ENCODE measurements at regions not wholly inside any gene's neighbourhood (a gene's known extent, or its start where the extent isn't known, plus 50 kb on each side); places are given as distances from the start of the nearest gene placed in this dataset.

GRCh38 chr5:167725741-167726140, 565.7 kb upstream of the WWC1 start:
- no peak for DNase-seq (ENCODE audit: low read depth)

- DNase-seq (ENCODE audit: low read depth) = no peak
Measured at GRCh38 chr5:167726642-167727041, 564.8 kb upstream of the WWC1 start.

- peak; percentile 76 for DNase-seq (ENCODE audit: low read depth)
Measured at GRCh38 chr5:167730121-167730520, 561.3 kb upstream of the WWC1 start.

- no peak for DNase-seq (ENCODE audit: low read depth)
Measured at GRCh38 chr5:167730656-167731055, 560.8 kb upstream of the WWC1 start.

- DNase-seq (ENCODE audit: low read depth) = no peak
Measured at GRCh38 chr5:167731951-167732350, 559.5 kb upstream of the WWC1 start.

- DNase-seq (ENCODE audit: low read depth) = no peak
Measured at GRCh38 chr5:167732499-167732898, 558.9 kb upstream of the WWC1 start.

GRCh38 chr5:167736992-167737391, 554.5 kb upstream of the WWC1 start:
- no peak for DNase-seq (ENCODE audit: low read depth)

GRCh38 chr5:167743695-167744464, 547.6 kb upstream of the WWC1 start:
- DNase-seq (ENCODE audit: low read depth) = peak; percentile 87

- no peak for DNase-seq (ENCODE audit: low read depth)
Measured at GRCh38 chr5:167745868-167746267, 545.6 kb upstream of the WWC1 start.

GRCh38 chr5:167750586-167750985, 540.9 kb upstream of the WWC1 start:
- DNase-seq (ENCODE audit: low read depth) = no peak

GRCh38 chr5:167752936-167753335, 538.5 kb upstream of the WWC1 start:
- DNase-seq (ENCODE audit: low read depth) = no peak

- no peak for DNase-seq (ENCODE audit: low read depth)
Measured at GRCh38 chr5:167753725-167754490, 537.5 kb upstream of the WWC1 start.

- peak; percentile 93 for DNase-seq (ENCODE audit: low read depth)
Measured at GRCh38 chr5:167754501-167755021, 536.9 kb upstream of the WWC1 start.

- DNase-seq (ENCODE audit: low read depth) = no peak
Measured at GRCh38 chr5:167755420-167755819, 536.0 kb upstream of the WWC1 start.

GRCh38 chr5:167759057-167759821, 532.2 kb upstream of the WWC1 start:
- DNase-seq (ENCODE audit: low read depth) = peak; percentile 91

- peak; percentile 49 for DNase-seq (ENCODE audit: low read depth)
Measured at GRCh38 chr5:167763772-167764171, 527.7 kb upstream of the WWC1 start.

- DNase-seq (ENCODE audit: low read depth) = no peak
Measured at GRCh38 chr5:167764641-167765289, 526.7 kb upstream of the WWC1 start.

GRCh38 chr5:167765352-167765751, 526.1 kb upstream of the WWC1 start:
- DNase-seq (ENCODE audit: low read depth) = no peak

- DNase-seq (ENCODE audit: low read depth) = no peak
Measured at GRCh38 chr5:167766957-167767356, 524.5 kb upstream of the WWC1 start.

GRCh38 chr5:167767795-167768194, 523.6 kb upstream of the WWC1 start:
- DNase-seq (ENCODE audit: low read depth) = no peak

GRCh38 chr5:167769846-167770413, 521.5 kb upstream of the WWC1 start:
- DNase-seq (ENCODE audit: low read depth) = peak; percentile 30
